ENCODE measurements at regions not wholly inside any gene's neighbourhood (a gene's known extent, or its start where the extent isn't known, plus 50 kb on each side); places are given as distances from the start of the nearest gene placed in this dataset.

DNA sequence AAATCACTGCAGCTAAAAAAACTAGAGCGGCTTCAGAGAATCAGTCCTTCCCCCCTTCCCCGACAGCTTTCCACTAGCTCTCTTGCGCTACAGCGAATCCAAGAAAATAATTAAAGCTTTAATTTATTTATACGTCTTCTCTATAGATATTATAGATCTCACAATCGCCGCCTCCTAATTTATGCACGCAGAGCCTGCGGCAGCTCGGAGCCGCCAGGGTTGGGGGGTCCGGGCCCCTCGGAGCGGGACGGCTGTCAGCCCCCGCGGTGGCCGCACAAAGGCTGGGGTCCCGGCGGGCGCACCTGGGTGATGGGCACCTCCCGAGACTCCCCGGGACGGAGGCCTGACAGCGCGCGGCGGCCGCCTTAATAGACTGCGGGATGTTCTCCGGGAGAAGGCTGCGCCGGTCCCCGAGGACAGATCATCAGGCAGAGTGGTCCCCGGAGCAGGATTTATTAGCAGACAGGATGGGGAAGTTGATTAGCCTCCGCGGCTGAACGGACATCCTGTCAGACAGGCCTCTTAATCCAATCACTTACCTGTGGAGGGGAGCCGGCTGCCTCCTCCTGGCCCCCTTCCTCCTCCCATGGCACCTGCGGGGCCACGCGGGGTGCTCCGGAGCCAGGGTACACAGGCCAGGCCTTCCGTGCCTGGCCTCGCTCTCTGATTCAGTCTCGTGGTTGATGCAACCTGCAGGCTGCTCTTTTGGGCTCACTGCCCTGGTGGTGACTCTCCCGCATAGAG lies 166.8 kb downstream of the MELK start:
- Histone ChIP-seq H3K4me2 (ENCODE audit: insufficient read depth, low read length) (no peak overlapping the region), H3K27me3 (ENCODE audit: control insufficient read depth in 2 of 2, insufficient read depth in 2 of 2, low read length in 2 of 2) (peaks cover 9 to 26% of the 10 kb centered on the region in 2 experiments), H3K9ac (replicated peaks; ENCODE audit: extremely low read depth, insufficient read depth, low read length) (no peak overlapping the region), H3K36me3 (ENCODE audit: control insufficient read depth in 2 of 2, extremely low read depth in 1 of 2, insufficient read depth in 2 of 2, low read length in 2 of 2) (no peaks in the 10 kb centered on the region), H3K4me1 (ENCODE audit: control insufficient read depth, extremely low read depth, insufficient read depth, low read length) (peaks cover 3% of the 10 kb centered on the region), H3K27ac (ENCODE audit: insufficient read depth, low read depth, low read length) (no peak overlapping the region), H3K9me1 (replicated peaks; ENCODE audit: control insufficient read depth, extremely low read depth, insufficient read depth, low read length) (no peaks in the 10 kb centered on the region), H3K79me2 (ENCODE audit: control insufficient read depth, insufficient read depth, low read length) (no peaks in the 10 kb centered on the region), H4K20me1 (replicated peaks; ENCODE audit: control insufficient read depth, extremely low read depth, insufficient read depth, low read length) (no peaks in the 10 kb centered on the region), H3K9me3 (replicated peaks; ENCODE audit: control insufficient read depth, insufficient read depth, low read length) (no peaks in the 10 kb centered on the region), H3K4me3 (replicated peaks in 1 of 3; ENCODE audit: insufficient read depth in 1 of 3, low read depth in 1 of 3, low read length in 3 of 3) (no peak overlapping the region), H2AFZ (ENCODE audit: low read depth, low read length) (no peak overlapping the region)
- FAIRE-seq, result no peak
- TF ChIP-seq FOS (IDR thresholded peaks at IDR 0.05; ENCODE audit: borderline replicate concordance, insufficient read depth, low read length) (no peak), POLR2A (IDR thresholded peaks at IDR 0.05; ENCODE audit: low read depth, low read length) (no peak), GATA2 (IDR thresholded peaks at IDR 0.05; ENCODE audit: insufficient read depth, insufficient read length, low read depth, low read length) (no peak), JUN (IDR thresholded peaks at IDR 0.05; ENCODE audit: borderline replicate concordance, insufficient read depth, insufficient read length, low read depth) (no peak), POLR2AphosphoS5 (IDR thresholded peaks at IDR 0.05; ENCODE audit: insufficient read depth, low read depth, low read length) (no peak), EZH2 (IDR thresholded peaks at IDR 0.05; ENCODE audit: borderline replicate concordance, low read depth, low read length, severe bottlenecking) (no peak)
- TF ChIP-seq, protein P1, sequence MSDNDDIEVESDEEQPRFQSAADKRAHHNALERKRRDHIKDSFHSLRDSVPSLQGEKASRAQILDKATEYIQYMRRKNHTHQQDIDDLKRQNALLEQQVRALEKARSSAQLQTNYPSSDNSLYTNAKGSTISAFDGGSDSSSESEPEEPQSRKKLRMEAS (IDR thresholded peaks at IDR 0.05; ENCODE audit: insufficient read depth, insufficient read length), result no peak
- ChIA-PET POLR2A (no interaction called here), CTCF (no interaction called here)
- no peak for DNase-seq (ENCODE audit: low read depth, low spot score)
- dilution Hi-C loops (cut with MboI; ENCODE audit: extremely low pct_ligation_motif_present, low sequenced_read_pairs) (no loop called here), intact Hi-C loops (cut with micrococcal nuclease) (no loop called here)
- no TSS peak for BruUV-seq (replicated peaks)

DNA sequence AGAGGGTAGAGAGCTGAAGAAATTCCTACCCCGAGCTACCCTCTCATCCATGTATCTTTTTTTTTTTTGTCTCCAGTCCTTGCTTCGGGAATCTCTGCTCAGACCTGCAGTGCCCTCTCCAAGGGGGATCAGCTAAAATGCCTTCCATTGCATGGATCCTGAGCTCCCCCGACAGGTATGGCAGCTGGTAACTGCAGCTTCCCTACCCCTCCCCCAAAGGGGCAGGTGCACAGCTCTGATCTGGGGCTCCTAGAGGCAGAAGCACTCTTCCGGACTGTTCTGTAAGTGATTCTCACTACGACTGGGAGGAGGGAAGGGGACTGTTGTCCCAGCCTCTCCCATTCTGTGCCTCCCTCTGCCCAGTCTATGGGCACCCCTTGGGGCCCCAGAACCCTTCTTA lies 169.6 kb downstream of the MELK start:
- Histone ChIP-seq H3K9ac (replicated peaks; ENCODE audit: extremely low read depth, insufficient read depth, low read length) (no peak overlapping the region), H3K4me2 (ENCODE audit: insufficient read depth, low read length) (no peak overlapping the region), H3K9me1 (replicated peaks; ENCODE audit: control insufficient read depth, extremely low read depth, insufficient read depth, low read length) (no peaks in the 10 kb centered on the region), H3K27ac (ENCODE audit: insufficient read depth, low read depth, low read length) (no peak overlapping the region), H3K36me3 (ENCODE audit: control insufficient read depth in 2 of 2, extremely low read depth in 1 of 2, insufficient read depth in 2 of 2, low read length in 2 of 2) (no peaks in the 10 kb centered on the region), H3K4me3 (replicated peaks in 1 of 3; ENCODE audit: insufficient read depth in 1 of 3, low read depth in 1 of 3, low read length in 3 of 3) (no peak overlapping the region), H3K4me1 (ENCODE audit: control insufficient read depth, extremely low read depth, insufficient read depth, low read length) (peaks cover 3% of the 10 kb centered on the region), H3K79me2 (ENCODE audit: control insufficient read depth, insufficient read depth, low read length) (no peaks in the 10 kb centered on the region), H4K20me1 (replicated peaks; ENCODE audit: control insufficient read depth, extremely low read depth, insufficient read depth, low read length) (no peaks in the 10 kb centered on the region), H3K9me3 (replicated peaks; ENCODE audit: control insufficient read depth, insufficient read depth, low read length) (no peaks in the 10 kb centered on the region), H2AFZ (ENCODE audit: low read depth, low read length) (no peak overlapping the region), H3K27me3 (ENCODE audit: control insufficient read depth in 2 of 2, insufficient read depth in 2 of 2, low read length in 2 of 2) (peaks cover 9 to 26% of the 10 kb centered on the region in 2 experiments)
- FAIRE-seq (no peak), DNase-seq (ENCODE audit: low read depth, low spot score) (no peak)
- intact Hi-C loops (cut with micrococcal nuclease) (no loop called here), dilution Hi-C loops (cut with MboI; ENCODE audit: extremely low pct_ligation_motif_present, low sequenced_read_pairs) (no loop called here)
- ChIA-PET POLR2A (no interaction called here), CTCF (interaction anchor here (1.0 to 1.5 kb wide), 3 partner anchors 10 to 110 kb away, joined by 3 to 4 read pairs (median 3); no protein-coding TSS in a partner anchor)
- TF ChIP-seq MYC (IDR thresholded peaks at IDR 0.05; ENCODE audit: low read depth, low read length) (no peak), EZH2 (IDR thresholded peaks at IDR 0.05; ENCODE audit: borderline replicate concordance, low read depth, low read length, severe bottlenecking) (no peak), JUN (IDR thresholded peaks at IDR 0.05; ENCODE audit: borderline replicate concordance, insufficient read depth, insufficient read length, low read depth) (no peak), FOS (IDR thresholded peaks at IDR 0.05; ENCODE audit: borderline replicate concordance, insufficient read depth, low read length) (no peak), POLR2A (IDR thresholded peaks at IDR 0.05; ENCODE audit: low read depth, low read length) (no peak), POLR2AphosphoS5 (IDR thresholded peaks at IDR 0.05; ENCODE audit: insufficient read depth, low read depth, low read length) (no peak), GATA2 (IDR thresholded peaks at IDR 0.05; ENCODE audit: insufficient read depth, insufficient read length, low read depth, low read length) (no peak)
- TF ChIP-seq, protein P2, sequence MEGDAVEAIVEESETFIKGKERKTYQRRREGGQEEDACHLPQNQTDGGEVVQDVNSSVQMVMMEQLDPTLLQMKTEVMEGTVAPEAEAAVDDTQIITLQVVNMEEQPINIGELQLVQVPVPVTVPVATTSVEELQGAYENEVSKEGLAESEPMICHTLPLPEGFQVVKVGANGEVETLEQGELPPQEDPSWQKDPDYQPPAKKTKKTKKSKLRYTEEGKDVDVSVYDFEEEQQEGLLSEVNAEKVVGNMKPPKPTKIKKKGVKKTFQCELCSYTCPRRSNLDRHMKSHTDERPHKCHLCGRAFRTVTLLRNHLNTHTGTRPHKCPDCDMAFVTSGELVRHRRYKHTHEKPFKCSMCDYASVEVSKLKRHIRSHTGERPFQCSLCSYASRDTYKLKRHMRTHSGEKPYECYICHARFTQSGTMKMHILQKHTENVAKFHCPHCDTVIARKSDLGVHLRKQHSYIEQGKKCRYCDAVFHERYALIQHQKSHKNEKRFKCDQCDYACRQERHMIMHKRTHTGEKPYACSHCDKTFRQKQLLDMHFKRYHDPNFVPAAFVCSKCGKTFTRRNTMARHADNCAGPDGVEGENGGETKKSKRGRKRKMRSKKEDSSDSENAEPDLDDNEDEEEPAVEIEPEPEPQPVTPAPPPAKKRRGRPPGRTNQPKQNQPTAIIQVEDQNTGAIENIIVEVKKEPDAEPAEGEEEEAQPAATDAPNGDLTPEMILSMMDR (IDR thresholded peaks at IDR 0.05; ENCODE audit: extremely low read depth in 1 of 2, insufficient read depth in 1 of 2, low read depth in 1 of 2, low read length in 2 of 2), result no peak
- TF ChIP-seq, protein P1 (IDR thresholded peaks at IDR 0.05; ENCODE audit: insufficient read depth, insufficient read length), result no peak
- no TSS peak for BruUV-seq (replicated peaks)

Measured in endothelial cell of umbilical vein (primary cell).